ENCODE measurements at regions not wholly inside any gene's neighbourhood (a gene's known extent, or its start where the extent isn't known, plus 50 kb on each side); places are given as distances from the start of the nearest gene placed in this dataset.

DNA sequence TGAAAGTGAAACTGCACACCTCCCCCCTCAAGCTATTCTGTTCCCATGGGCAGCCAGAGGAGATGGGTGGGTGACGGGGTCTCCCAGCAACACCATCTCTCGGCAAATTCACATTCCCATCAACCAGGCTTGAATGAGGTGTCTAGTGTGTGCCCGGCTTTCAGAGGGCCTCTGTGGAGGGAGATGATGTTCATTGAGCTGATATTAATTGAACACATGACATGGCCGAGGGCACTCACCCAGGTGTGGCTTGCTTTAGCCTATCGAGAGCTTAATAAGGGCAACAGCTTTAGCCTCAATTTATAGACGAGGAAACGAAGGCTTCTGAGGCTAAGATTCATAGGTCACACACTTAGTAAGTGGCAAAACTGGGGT, 288.0 kb downstream of the UACA start:
- H3K4me3 Mint-ChIP-seq = no peak overlapping the region
- Histone ChIP-seq H2AFZ (replicated peaks) (no peak overlapping the region), H3K4me1 (no peaks in the 10 kb centered on the region), H3K79me2 (ENCODE audit: low read depth) (no peaks in the 10 kb centered on the region), H3K27ac (no peak overlapping the region), H3K4me2 (no peak overlapping the region), H3K27me3 (no peaks in the 10 kb centered on the region), H3F3A (ENCODE audit: low read depth) (no peaks in the 10 kb centered on the region), H4K20me1 (ENCODE audit: low read depth) (no peaks in the 10 kb centered on the region), H3K36me3 (no peaks in the 10 kb centered on the region), H3K4me3 (no peak overlapping the region), H3K9ac (no peak overlapping the region), H3K9me3 (ENCODE audit: low read depth) (no peaks in the 10 kb centered on the region)
- H3K36me3 Mint-ChIP-seq = no peaks in the 10 kb centered on the region
- peaks cover 11% of the 10 kb centered on the region for H3K27me3 Mint-ChIP-seq (ENCODE audit: insufficient read depth, low read depth)
- no peak for DNase-seq (ENCODE audit: low spot score)
- H3K9me3 Mint-ChIP-seq = no peaks in the 10 kb centered on the region
- H3K27ac Mint-ChIP-seq = no peak overlapping the region
- TF ChIP-seq EZH2 (IDR thresholded peaks at IDR 0.05) (no peak), EZH2phosphoT487 (IDR thresholded peaks at IDR 0.05) (no peak)
- TF ChIP-seq, protein P1, sequence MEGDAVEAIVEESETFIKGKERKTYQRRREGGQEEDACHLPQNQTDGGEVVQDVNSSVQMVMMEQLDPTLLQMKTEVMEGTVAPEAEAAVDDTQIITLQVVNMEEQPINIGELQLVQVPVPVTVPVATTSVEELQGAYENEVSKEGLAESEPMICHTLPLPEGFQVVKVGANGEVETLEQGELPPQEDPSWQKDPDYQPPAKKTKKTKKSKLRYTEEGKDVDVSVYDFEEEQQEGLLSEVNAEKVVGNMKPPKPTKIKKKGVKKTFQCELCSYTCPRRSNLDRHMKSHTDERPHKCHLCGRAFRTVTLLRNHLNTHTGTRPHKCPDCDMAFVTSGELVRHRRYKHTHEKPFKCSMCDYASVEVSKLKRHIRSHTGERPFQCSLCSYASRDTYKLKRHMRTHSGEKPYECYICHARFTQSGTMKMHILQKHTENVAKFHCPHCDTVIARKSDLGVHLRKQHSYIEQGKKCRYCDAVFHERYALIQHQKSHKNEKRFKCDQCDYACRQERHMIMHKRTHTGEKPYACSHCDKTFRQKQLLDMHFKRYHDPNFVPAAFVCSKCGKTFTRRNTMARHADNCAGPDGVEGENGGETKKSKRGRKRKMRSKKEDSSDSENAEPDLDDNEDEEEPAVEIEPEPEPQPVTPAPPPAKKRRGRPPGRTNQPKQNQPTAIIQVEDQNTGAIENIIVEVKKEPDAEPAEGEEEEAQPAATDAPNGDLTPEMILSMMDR (IDR thresholded peaks at IDR 0.05) = no peak
- H3K4me1 Mint-ChIP-seq = peaks cover 25% of the 10 kb centered on the region

DNA sequence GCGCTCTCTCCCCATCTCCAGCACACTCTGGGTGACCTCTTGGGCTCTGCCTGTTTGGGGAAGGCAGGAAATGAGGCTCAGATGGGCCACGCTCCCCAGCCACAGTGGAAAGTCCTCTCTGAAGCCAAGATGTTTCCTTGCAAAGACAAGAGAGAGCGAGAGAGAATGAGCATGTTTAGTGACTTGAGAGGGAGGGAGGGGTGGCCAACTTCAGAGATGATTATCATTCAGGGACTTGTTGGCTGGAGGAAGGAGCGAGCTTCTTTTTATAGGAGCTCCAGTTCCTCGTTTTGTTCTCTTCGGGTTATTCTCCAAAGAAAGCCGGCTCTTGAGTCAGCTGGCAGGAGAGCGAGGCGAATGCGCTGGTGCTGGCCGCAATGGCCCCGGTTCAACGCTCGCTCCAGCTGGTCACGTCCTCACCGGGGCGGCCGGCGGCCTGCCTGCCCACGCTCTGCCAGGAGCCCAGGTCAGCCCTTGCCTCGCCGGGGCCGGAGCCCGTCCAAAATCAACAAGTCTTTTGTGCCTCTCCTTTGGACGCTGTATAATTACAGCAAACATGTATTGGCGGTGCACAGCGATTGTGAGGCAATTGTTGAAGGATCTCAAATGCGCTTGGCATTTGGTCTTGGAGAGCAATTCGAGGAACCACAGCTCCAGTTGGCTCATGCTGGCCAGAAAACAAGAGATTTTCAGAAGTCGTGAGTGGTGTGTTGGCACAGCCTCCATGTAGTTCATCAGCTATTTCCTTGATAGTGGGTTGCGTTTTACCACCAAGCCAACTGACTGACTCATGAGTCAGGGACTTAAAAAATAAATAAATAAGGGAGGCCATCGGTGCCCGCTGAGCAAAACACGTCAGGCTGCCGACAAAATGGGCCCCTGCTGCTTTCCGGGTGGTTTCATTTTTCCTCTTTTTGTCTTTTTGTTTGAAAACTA, 288.6 kb downstream of the UACA start:
- no peak overlapping the region for H3K9ac ChIP-seq
- no peaks in the 10 kb centered on the region for H3F3A ChIP-seq (ENCODE audit: low read depth)
- no peaks in the 10 kb centered on the region for H3K9me3 ChIP-seq (ENCODE audit: low read depth)
- no peak overlapping the region for H3K4me3 ChIP-seq
- no peak overlapping the region for H3K4me3 Mint-ChIP-seq
- no peaks in the 10 kb centered on the region for H3K36me3 Mint-ChIP-seq
- H2AFZ ChIP-seq (replicated peaks) = no peak overlapping the region
- no peak for DNase-seq (ENCODE audit: low spot score)
- TF ChIP-seq EZH2 (IDR thresholded peaks at IDR 0.05) (no peak), EZH2phosphoT487 (IDR thresholded peaks at IDR 0.05) (no peak)
- TF ChIP-seq, protein P1 (IDR thresholded peaks at IDR 0.05) = no peak
- no peaks in the 10 kb centered on the region for H3K79me2 ChIP-seq (ENCODE audit: low read depth)
- H3K27me3 ChIP-seq = no peaks in the 10 kb centered on the region
- no peaks in the 10 kb centered on the region for H3K36me3 ChIP-seq
- H4K20me1 ChIP-seq (ENCODE audit: low read depth) = no peaks in the 10 kb centered on the region
- peaks cover 5% of the 10 kb centered on the region for H3K4me1 ChIP-seq
- no peak overlapping the region for H3K27ac Mint-ChIP-seq
- H3K27ac ChIP-seq = no peak overlapping the region
- H3K4me1 Mint-ChIP-seq = peaks cover 30% of the 10 kb centered on the region
- H3K27me3 Mint-ChIP-seq (ENCODE audit: insufficient read depth, low read depth) = peaks cover 14% of the 10 kb centered on the region
- no peak overlapping the region for H3K4me2 ChIP-seq
- H3K9me3 Mint-ChIP-seq = no peaks in the 10 kb centered on the region

DNA sequence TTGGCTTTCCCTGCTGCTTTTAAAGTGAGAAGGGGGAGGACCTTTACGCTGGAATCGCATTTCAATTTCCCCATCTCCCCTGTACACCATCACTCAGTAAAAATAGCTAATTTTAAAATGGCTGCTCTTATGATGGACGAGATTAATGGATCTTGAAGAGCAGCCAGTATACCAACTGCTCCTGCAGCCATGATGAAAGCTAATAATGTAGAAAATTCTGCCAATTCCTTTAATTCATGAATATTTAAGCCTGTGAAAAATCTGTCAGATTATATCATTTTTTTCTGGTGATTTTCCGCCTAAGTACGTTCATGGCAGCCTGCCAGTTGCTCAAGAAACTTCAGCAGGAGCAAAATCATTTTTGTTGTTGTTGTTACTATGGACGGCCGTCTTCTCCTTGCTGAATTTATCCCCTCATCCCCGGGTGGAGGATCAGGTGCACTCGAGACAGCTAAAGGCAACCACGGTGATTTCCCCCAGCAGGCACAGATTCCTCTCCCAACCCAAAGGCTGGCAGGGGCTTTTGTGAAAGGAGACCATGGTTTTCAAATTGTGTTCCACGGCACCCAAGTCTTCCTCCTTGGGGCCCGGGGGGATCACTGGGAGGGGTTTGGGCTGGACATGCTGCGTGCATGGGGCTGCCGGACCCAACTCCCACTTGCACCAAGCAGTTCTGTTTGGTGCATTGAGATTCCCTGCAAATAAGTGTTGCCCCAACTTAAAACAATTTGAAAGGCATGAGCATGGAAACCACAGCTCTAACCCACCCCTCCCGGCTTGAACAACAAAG, 289.6 kb downstream of the UACA start:
- H4K20me1 ChIP-seq (ENCODE audit: low read depth) = no peaks in the 10 kb centered on the region

More for the DNA sequence above, 289.6 kb downstream of the UACA start:
- no peaks in the 10 kb centered on the region for H3K79me2 ChIP-seq (ENCODE audit: low read depth)
- no peak overlapping the region for H3K4me3 Mint-ChIP-seq
- H3K9me3 Mint-ChIP-seq = no peaks in the 10 kb centered on the region
- peaks cover 8% of the 10 kb centered on the region for H3K4me1 ChIP-seq
- no peaks in the 10 kb centered on the region for H3K36me3 Mint-ChIP-seq
- H3K27ac Mint-ChIP-seq = no peak overlapping the region
- no peak overlapping the region for H3K4me3 ChIP-seq
- no peak overlapping the region for H3K9ac ChIP-seq
- peak overlapping the region; percentile 22 for H3K4me2 ChIP-seq
- H2AFZ ChIP-seq (replicated peaks) = no peak overlapping the region
- no peak overlapping the region for H3K27ac ChIP-seq
- peaks cover 18% of the 10 kb centered on the region for H3K27me3 Mint-ChIP-seq (ENCODE audit: insufficient read depth, low read depth)
- no peak for TF ChIP-seq EZH2phosphoT487 (IDR thresholded peaks at IDR 0.05)
- TF ChIP-seq EZH2 (IDR thresholded peaks at IDR 0.05) = no peak
- TF ChIP-seq, protein P1 (IDR thresholded peaks at IDR 0.05) = no peak
- peaks cover 31% of the 10 kb centered on the region for H3K4me1 Mint-ChIP-seq
- no peaks in the 10 kb centered on the region for H3F3A ChIP-seq (ENCODE audit: low read depth)
- DNase-seq (ENCODE audit: low spot score) = no peak
- H3K36me3 ChIP-seq = no peaks in the 10 kb centered on the region
- H3K27me3 ChIP-seq = no peaks in the 10 kb centered on the region
- H3K9me3 ChIP-seq (ENCODE audit: low read depth) = no peaks in the 10 kb centered on the region
